HG03575 (cell line): ENCODE measurements at regions not wholly inside any gene's neighbourhood (a gene's known extent, or its start where the extent isn't known, plus 50 kb on each side); places are given as distances from the start of the nearest gene placed in this dataset.

Source experiments
- ATAC-seq: cut with Tn5 transposase; IDR thresholded peaks from one replicate; pipeline ENCODE4 v1.9.1; 2021; ENCODE audit not compliant: unreplicated experiment, insufficient number of reproducible peaks, low FRiP score; ENCODE audit errors: extremely low read depth

- no peak for ATAC-seq
These were observed 66.4 kb upstream of the POU3F3 start for GRCh38 chr2:104787298-104788065.

DNA sequence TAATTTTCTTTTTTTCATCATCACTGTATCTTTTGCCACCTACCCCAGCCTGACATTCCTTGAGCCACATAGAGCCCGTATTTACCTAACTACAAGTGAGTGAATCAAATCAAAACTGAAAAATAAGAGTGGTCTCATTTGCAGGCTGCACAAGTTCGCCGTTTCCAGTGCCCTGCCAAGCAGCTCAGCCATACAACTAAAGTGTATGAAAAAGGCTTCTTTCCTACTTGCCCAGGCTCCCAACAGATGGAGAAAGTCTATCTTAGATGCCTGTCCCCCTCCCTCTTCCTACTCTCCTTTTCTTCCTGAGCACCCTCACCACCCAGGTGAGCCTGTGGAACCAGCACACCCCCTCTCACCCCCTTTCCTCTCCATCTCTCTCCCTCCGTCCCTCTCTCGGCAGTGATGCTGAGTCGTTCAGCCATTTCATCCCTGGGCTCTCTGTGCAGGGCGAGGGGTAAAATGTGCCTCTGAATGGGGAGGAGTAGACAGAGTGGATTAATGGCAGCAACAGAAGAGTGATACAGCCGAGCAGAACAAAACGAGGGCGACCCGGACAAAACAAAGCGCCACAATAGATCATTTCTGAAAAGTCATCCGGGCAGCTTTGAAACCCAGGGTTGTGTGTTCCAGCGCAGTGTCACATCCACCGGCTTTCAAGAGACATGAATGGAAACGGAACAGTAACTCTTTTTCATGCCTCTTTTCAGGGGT lies 65.0 kb upstream of the POU3F3 start:
- ATAC-seq, result no peak

DNA sequence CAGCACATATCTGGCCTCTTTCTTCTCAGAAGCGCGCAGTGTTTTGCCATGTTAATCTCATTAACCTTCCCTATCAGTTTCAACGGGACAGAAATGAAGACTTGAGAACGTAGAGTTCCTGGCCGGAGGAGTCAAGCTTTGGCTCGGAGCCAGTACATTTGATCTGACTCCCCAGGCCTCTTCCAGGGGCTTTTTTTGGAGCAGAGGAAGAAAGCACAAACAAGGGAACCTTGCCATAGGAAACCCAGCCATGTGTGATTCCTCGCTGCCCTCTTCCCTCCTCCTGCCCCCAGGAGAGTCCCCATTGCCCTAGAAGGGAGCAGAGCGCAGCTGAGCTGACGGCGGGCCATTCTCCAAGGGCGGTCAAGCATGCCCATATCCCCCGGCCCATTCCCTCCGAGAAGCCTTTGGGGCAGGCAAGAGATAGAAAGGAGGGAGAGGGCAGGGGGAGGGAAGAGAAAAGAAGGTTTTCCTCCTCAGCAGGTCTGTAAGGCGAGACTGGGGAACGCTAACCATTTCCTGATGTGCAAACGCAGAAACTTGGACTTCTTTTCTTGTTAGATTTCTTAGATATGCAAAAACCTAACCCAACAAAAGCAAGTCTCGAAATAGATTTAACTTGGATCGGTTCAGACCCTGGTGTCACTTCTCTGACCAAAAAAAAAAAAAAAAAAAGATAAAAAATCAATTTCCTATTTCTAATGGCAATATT lies 63.7 kb upstream of the POU3F3 start:
- no peak for ATAC-seq

DNA sequence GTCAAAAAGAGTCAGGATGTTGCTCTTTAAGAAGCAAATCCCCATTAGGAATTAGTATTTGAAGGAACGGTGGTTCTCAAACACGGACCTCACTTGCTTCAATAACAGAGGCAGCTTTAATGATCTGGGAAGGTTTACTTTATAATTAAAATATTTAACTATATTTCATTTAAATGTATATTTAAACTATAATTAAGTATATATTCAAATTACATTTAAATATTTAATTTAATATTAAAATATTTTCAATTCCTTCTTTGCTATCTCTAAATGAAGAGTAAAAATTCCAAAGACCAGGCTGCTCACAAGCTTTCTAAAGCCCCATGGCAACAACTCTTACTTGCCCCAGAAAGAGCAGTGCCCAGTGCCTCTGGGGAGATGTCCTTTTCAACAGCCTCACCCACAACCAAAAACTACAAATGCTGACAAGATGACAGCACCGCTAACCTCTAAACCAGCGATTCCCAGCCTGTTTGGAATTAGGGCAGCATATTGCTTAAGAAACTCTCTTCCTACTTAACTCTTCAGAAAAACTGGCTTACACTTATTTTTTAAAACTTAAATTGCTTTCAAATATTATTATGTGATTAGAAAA lies 62.9 kb upstream of the POU3F3 start:
- no peak for ATAC-seq

- ATAC-seq, result no peak
These were observed 59.9 kb upstream of the POU3F3 start for GRCh38 chr2:104793966-104794365.

DNA sequence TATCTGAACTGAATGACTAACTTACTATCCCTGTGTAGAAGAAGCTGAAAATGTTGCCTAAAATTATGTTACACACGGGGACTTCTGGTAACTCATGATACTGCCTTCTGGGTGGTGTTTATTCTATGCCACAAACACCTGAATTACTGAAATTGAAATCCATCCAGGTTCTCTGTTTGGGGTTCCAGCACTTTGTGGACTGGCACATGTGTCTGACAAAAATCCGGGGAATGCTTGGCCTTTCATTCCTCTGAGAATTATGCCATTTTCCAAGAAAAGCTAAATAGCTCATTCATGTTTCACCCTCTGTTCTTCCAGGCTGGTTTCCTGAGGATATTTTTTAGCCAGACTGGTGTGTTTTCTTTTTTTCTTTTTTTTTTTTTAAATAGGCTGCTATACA lies 59.5 kb upstream of the POU3F3 start:
- ATAC-seq, result no peak
